ENCODE measurements at regions not wholly inside any gene's neighbourhood (a gene's known extent, or its start where the extent isn't known, plus 50 kb on each side); places are given as distances from the start of the nearest gene placed in this dataset.

DNA sequence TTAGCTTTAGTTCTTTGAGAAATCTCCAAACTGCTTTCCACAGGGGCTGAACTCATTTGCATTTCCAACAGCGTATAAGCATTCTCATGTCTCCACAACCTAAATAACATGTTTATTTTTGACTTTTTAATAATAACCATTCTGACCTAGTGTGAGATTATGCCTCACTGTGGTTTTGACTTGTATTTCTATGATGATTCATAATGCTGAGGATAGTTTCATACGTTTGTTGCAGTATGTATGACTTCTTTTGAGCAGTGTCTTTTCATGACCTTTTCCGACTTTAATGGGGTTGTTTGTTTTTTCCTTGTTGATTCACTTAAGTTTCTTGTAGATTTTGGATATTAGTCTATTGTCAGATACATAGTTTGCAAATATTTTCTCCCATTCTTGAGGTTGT lies 1833.0 kb upstream of the PCDH10 start:
- no peak for TF ChIP-seq CTCF (IDR thresholded peaks at IDR 0.05)
- Histone ChIP-seq H3K9ac (no peak overlapping the region), H3K4me3 (ENCODE audit: low read depth, low read length) (no peak overlapping the region), H3K27ac (no peak overlapping the region), H3K79me2 (no peaks in the 10 kb centered on the region), H3K27me3 (ENCODE audit: control insufficient read depth, insufficient read depth, low read length) (no peaks in the 10 kb centered on the region), H2AFZ (no peak overlapping the region), H3K9me3 (ENCODE audit: control insufficient read depth, low read length) (no peaks in the 10 kb centered on the region), H3K36me3 (ENCODE audit: control insufficient read depth, insufficient read depth, low read length) (no peaks in the 10 kb centered on the region), H3K4me1 (no peaks in the 10 kb centered on the region), H3K4me2 (ENCODE audit: low read length) (no peak overlapping the region)

- Histone ChIP-seq H3K9ac (no peak overlapping the region), H3K4me3 (ENCODE audit: low read depth, low read length) (no peak overlapping the region), H3K4me2 (ENCODE audit: low read length) (no peak overlapping the region), H3K79me2 (no peaks in the 10 kb centered on the region), H3K9me3 (ENCODE audit: control insufficient read depth, low read length) (no peaks in the 10 kb centered on the region), H3K27me3 (ENCODE audit: control insufficient read depth, insufficient read depth, low read length) (no peaks in the 10 kb centered on the region), H3K4me1 (no peaks in the 10 kb centered on the region), H3K36me3 (ENCODE audit: control insufficient read depth, insufficient read depth, low read length) (no peaks in the 10 kb centered on the region), H3K27ac (no peak overlapping the region), H2AFZ (no peak overlapping the region)
- no peak for TF ChIP-seq CTCF (IDR thresholded peaks at IDR 0.05)
Measured at GRCh38 chr4:131337936-131338335, 1811.2 kb upstream of the PCDH10 start.

- no peaks in the 10 kb centered on the region for H3K27me3 ChIP-seq (ENCODE audit: control insufficient read depth, insufficient read depth, low read length)
- H2AFZ ChIP-seq = no peak overlapping the region
- no peaks in the 10 kb centered on the region for H3K4me1 ChIP-seq
- no peak overlapping the region for H3K9ac ChIP-seq
- no peaks in the 10 kb centered on the region for H3K36me3 ChIP-seq (ENCODE audit: control insufficient read depth, insufficient read depth, low read length)
- no peak overlapping the region for H3K27ac ChIP-seq
- H3K4me3 ChIP-seq (ENCODE audit: low read depth, low read length) = no peak overlapping the region
- no peak for TF ChIP-seq CTCF (IDR thresholded peaks at IDR 0.05)
- no peaks in the 10 kb centered on the region for H3K79me2 ChIP-seq
- H3K9me3 ChIP-seq (ENCODE audit: control insufficient read depth, low read length) = no peaks in the 10 kb centered on the region
- no peak overlapping the region for H3K4me2 ChIP-seq (ENCODE audit: low read length)
Measured at GRCh38 chr4:131339137-131339536, 1810.0 kb upstream of the PCDH10 start.

- H3K4me2 ChIP-seq (ENCODE audit: low read length) = no peak overlapping the region
- TF ChIP-seq CTCF (IDR thresholded peaks at IDR 0.05) = no peak
- no peaks in the 10 kb centered on the region for H3K9me3 ChIP-seq (ENCODE audit: control insufficient read depth, low read length)
- no peaks in the 10 kb centered on the region for H3K27me3 ChIP-seq (ENCODE audit: control insufficient read depth, insufficient read depth, low read length)
- no peaks in the 10 kb centered on the region for H3K36me3 ChIP-seq (ENCODE audit: control insufficient read depth, insufficient read depth, low read length)
- H3K4me3 ChIP-seq (ENCODE audit: low read depth, low read length) = no peak overlapping the region
- no peak overlapping the region for H3K9ac ChIP-seq
- H3K27ac ChIP-seq = no peak overlapping the region
- H3K79me2 ChIP-seq = no peaks in the 10 kb centered on the region
- H2AFZ ChIP-seq = no peak overlapping the region
- no peaks in the 10 kb centered on the region for H3K4me1 ChIP-seq
Measured at GRCh38 chr4:131344761-131345160, 1804.3 kb upstream of the PCDH10 start.

DNA sequence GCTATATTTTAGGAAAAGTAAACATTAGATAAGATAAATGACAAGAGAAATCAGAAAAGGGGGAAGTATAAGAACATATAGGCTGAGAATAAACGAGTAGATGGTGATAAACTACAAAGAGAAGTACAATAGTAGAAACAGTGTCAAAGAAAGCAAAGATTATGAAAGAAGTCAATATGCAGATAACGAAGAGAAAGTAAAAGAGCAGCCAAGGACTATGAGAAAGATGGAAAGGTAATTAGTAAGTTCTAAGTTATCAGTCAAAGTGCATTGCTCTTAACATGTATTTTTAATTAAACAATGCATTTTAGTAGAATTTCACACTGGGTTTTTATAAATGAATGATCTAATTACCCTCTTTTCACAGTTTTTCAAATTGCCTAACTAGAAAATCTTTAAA lies 1801.3 kb upstream of the PCDH10 start:
- H3K79me2 ChIP-seq = no peaks in the 10 kb centered on the region
- no peak overlapping the region for H3K4me2 ChIP-seq (ENCODE audit: low read length)
- H3K4me3 ChIP-seq (ENCODE audit: low read depth, low read length) = no peak overlapping the region
- no peak overlapping the region for H2AFZ ChIP-seq
- no peaks in the 10 kb centered on the region for H3K36me3 ChIP-seq (ENCODE audit: control insufficient read depth, insufficient read depth, low read length)
- H3K27me3 ChIP-seq (ENCODE audit: control insufficient read depth, insufficient read depth, low read length) = no peaks in the 10 kb centered on the region
- no peak overlapping the region for H3K9ac ChIP-seq
- H3K27ac ChIP-seq = no peak overlapping the region
- no peaks in the 10 kb centered on the region for H3K9me3 ChIP-seq (ENCODE audit: control insufficient read depth, low read length)
- no peaks in the 10 kb centered on the region for H3K4me1 ChIP-seq
- no peak for TF ChIP-seq CTCF (IDR thresholded peaks at IDR 0.05)
